B cell (primary cell): ENCODE measurements at regions not wholly inside any gene's neighbourhood (a gene's known extent, or its start where the extent isn't known, plus 50 kb on each side); places are given as distances from the start of the nearest gene placed in this dataset.

ENCODE experiments used
- ATAC-seq: fragments of 200-7000 bp; cut with Tn5 transposase; one replicate; pipeline ENCODE4 v1.10.0; 2021; ENCODE audit warnings: low read depth, mild to moderate bottlenecking, moderate number of reproducible peaks, moderate library complexity
- CTCF ChIA-PET: fragments of 350-600 bp; sonication (Branson Sonifier 250); formaldehyde crosslinking; loops from one replicate; lab custom pipeline; 2021; ENCODE audit warnings: antibody characterized with exemption, inconsistent platforms; lab: Charles Lee
- POLR2A ChIA-PET: fragments of 350-600 bp; sonication (Branson Sonifier 250); formaldehyde crosslinking; loops from one replicate; lab custom pipeline; 2021; ENCODE audit warnings: antibody characterized with exemption; lab: Charles Lee
- DNase-seq: peaks from one replicate; pipeline ENCODE4 v3.0.0; 2013
- H2AFZ ChIP-seq: 2 replicates; pipeline ENCODE4 v1.6.1; 2012; ENCODE audit warnings: mild to moderate bottlenecking, low read depth, low read length; ENCODE audit not compliant: insufficient read depth, poor library complexity, severe bottlenecking
- H3K27ac ChIP-seq, 2 donors: 1 replicate in 1 of 2; 2 replicates in 1 of 2; pipeline ENCODE4 v1.5.1; 2012 to 2013; ENCODE audit warnings: low read length in 2 of 2, mild to moderate bottlenecking in 2 of 2, moderate library complexity in 1 of 2
- H3K27me3 ChIP-seq, 4 experiments: fragments of 200-600 bp in 1 of 4; sonication (generic) in 1 of 4; replicated peaks in 1 of 4; 1 replicate in 2 of 4; 2 replicates in 2 of 4; pipeline versions ENCODE4 v1.6.1 to v1.7.0; 2013 to 2016; ENCODE audit warnings: low read length in 3 of 4, mild to moderate bottlenecking in 2 of 4, mixed read lengths in 1 of 4, moderate library complexity in 1 of 4; ENCODE audit not compliant: insufficient read depth in 4 of 4, control insufficient read depth in 3 of 4; ENCODE audit errors: control extremely low read depth in 1 of 4
- H3K36me3 ChIP-seq, 2 experiments: replicated peaks in 1 of 2; 1 replicate in 1 of 2; 2 replicates in 1 of 2; pipeline versions ENCODE4 v1.6.1 to v1.7.1; 2013; ENCODE audit warnings: low read length in 1 of 2; ENCODE audit not compliant: insufficient read depth in 2 of 2, control insufficient read depth in 1 of 2; ENCODE audit errors: control extremely low read depth in 1 of 2, extremely low read depth in 1 of 2
- H3K4me1 ChIP-seq, 2 donors: fragments of 200-600 bp in 1 of 2; sonication (generic) in 1 of 2; 1 replicate in 1 of 2; 2 replicates in 1 of 2; pipeline versions ENCODE4 v1.5.1 to v1.6.1; 2013 to 2017; ENCODE audit warnings: low read length in 2 of 2; ENCODE audit not compliant: control insufficient read depth in 2 of 2, insufficient read depth in 2 of 2
- H3K4me2 ChIP-seq: replicated peaks from 2 replicates; pipeline ENCODE3; 2012; ENCODE audit warnings: mild to moderate bottlenecking, low read depth, low read length; ENCODE audit not compliant: poor library complexity, severe bottlenecking
- H3K4me3 ChIP-seq, 5 experiments: fragments of 200-600 bp in 1 of 5; sonication (generic) in 1 of 5; 1 replicate in 3 of 5; 2 replicates in 2 of 5; pipeline versions ENCODE4 v1.5.1 to v1.7.0; 2011 to 2016; ENCODE audit warnings: low read length in 4 of 5, mild to moderate bottlenecking in 4 of 5, low read depth in 2 of 5, control low read depth in 1 of 5, moderate library complexity in 1 of 5; ENCODE audit not compliant: insufficient read depth in 1 of 5; ENCODE audit errors: control extremely low read depth in 1 of 5, extremely low read depth in 1 of 5
- H3K79me2 ChIP-seq: fragments of 200-600 bp; sonication (generic); one replicate; pipeline ENCODE4 v1.6.0; 2016; ENCODE audit warnings: low read length; ENCODE audit not compliant: control insufficient read depth, insufficient read depth
- H3K9ac ChIP-seq: fragments of 200-600 bp; sonication (generic); 2 replicates; pipeline ENCODE4 v1.6.1; 2017; ENCODE audit warnings: mild to moderate bottlenecking, low read length, moderate library complexity
- H3K9me3 ChIP-seq, 3 donors: one replicate each; pipeline versions ENCODE4 v1.6.1 to v1.7.1; 2013; ENCODE audit warnings: low read length in 2 of 3; ENCODE audit not compliant: control insufficient read depth in 2 of 3, insufficient read depth in 1 of 3; ENCODE audit errors: control extremely low read depth in 1 of 3
- H4K20me1 ChIP-seq: 2 replicates; pipeline ENCODE4 v1.6.0; 2012; ENCODE audit warnings: mild to moderate bottlenecking, low read length; ENCODE audit not compliant: insufficient read depth, control insufficient read depth, poor library complexity, severe bottlenecking
- H3K27ac Mint-ChIP-seq: one replicate; pipeline ENCODE4 v1.8.0; 2021; ENCODE audit warnings: mixed read lengths
- H3K27me3 Mint-ChIP-seq: one replicate; pipeline ENCODE4 v1.8.0; 2021; ENCODE audit warnings: mixed read lengths
- H3K4me1 Mint-ChIP-seq: one replicate; pipeline ENCODE4 v1.8.0; 2021; ENCODE audit warnings: mixed read lengths
- H3K4me3 Mint-ChIP-seq: one replicate; pipeline ENCODE4 v1.8.0; 2021; ENCODE audit warnings: mixed read lengths
- H3K9me3 Mint-ChIP-seq: one replicate; pipeline ENCODE4 v1.8.0; 2022; ENCODE audit warnings: mixed read lengths; ENCODE audit not compliant: insufficient read depth
- EZH2 ChIP-seq: IDR thresholded peaks from 2 replicates; pipeline ENCODE4 v1.6.1; 2012; ENCODE audit warnings: borderline replicate concordance, low read depth, mild to moderate bottlenecking, moderate library complexity, low read length; ENCODE audit not compliant: insufficient read depth, poor library complexity, severe bottlenecking
- WGBS: methylation state at CpG from one replicate; pipeline ENCODE4 v1.1.5; 2013; ENCODE audit warnings: missing lambda C conversion rate; ENCODE audit not compliant: insufficient coverage; 5-methylcytosine and 5-hydroxymethylcytosine counted together
- intact Hi-C: fragments of 100-400 bp; cut with micrococcal nuclease; formaldehyde crosslinking; loops from one replicate; pipeline ENCODE4 v1.10.0; 2022
- TF ChIP-seq, protein P1 (sequence below): fragments of 200-600 bp; IDR thresholded peaks from one replicate; pipeline ENCODE4 v1.8.0; 2022; ENCODE audit warnings: antibody characterized with exemption, mild to moderate bottlenecking

DNA sequence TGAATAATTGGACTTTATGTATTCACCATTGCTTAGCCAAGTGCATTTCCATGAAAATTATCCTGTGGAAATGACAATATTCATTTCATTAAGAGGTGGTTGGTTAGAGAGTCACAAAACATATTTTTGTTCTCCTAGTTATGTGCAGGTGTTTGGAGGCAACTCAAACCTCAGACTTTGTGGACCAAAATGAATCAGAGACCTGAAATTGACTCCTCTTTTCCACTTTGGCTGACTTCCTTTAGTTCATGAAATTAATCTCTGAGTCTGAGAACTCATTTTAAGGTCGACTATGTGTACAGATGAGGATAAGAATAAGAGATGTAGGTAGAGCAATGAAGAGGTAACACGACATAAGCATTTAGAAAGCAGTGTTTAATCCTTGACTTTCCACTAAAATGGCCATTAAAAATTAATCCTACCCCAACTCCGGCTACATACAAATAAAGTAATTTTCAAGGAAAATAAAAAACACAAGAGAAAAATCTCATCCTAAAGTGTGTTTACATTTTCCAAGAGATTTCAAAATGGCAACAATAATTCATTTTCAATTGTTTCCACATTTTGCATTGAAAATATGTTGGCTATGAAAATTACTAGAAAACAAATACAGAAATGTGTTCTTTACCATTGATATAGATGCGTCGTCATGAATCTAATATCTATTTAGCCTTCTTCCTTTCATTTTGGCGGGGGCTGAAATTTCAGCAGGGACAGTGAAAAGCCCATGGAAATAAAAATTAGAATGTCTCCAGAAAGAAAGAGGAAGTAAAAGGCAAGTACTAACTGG is 185.4 kb upstream of the CSNK1A1L start:
- Histone ChIP-seq H3K9ac (no peak overlapping the region), H3K36me3 (no peaks in the 10 kb centered on the region), H3K27ac (no peak overlapping the region), H2AFZ (no peak overlapping the region), H3K4me3 (no peak overlapping the region), H3K9me3 (peaks cover 0 to 3% (median 0%) of the 10 kb centered on the region in 3 donors), H3K4me1 (no peaks in the 10 kb centered on the region), H3K4me2 (no peak overlapping the region), H3K27me3 (no peaks in the 10 kb centered on the region), H4K20me1 (no peaks in the 10 kb centered on the region), H3K79me2 (no peaks in the 10 kb centered on the region)
- H3K27me3 Mint-ChIP-seq: no peaks in the 10 kb centered on the region
- intact Hi-C loops: no loop called here
- DNase-seq (no peak), ATAC-seq (no peak)
- H3K4me1 Mint-ChIP-seq: no peaks in the 10 kb centered on the region
- no peaks in the 10 kb centered on the region for H3K9me3 Mint-ChIP-seq
- H3K4me3 Mint-ChIP-seq: no peak overlapping the region
- H3K27ac Mint-ChIP-seq: no peak overlapping the region
- ChIA-PET POLR2A (no interaction called here), CTCF (no interaction called here)
- TF ChIP-seq, protein P1, sequence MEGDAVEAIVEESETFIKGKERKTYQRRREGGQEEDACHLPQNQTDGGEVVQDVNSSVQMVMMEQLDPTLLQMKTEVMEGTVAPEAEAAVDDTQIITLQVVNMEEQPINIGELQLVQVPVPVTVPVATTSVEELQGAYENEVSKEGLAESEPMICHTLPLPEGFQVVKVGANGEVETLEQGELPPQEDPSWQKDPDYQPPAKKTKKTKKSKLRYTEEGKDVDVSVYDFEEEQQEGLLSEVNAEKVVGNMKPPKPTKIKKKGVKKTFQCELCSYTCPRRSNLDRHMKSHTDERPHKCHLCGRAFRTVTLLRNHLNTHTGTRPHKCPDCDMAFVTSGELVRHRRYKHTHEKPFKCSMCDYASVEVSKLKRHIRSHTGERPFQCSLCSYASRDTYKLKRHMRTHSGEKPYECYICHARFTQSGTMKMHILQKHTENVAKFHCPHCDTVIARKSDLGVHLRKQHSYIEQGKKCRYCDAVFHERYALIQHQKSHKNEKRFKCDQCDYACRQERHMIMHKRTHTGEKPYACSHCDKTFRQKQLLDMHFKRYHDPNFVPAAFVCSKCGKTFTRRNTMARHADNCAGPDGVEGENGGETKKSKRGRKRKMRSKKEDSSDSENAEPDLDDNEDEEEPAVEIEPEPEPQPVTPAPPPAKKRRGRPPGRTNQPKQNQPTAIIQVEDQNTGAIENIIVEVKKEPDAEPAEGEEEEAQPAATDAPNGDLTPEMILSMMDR: no peak
- TF ChIP-seq EZH2: no peak
- no CpG with 5 or more reads among the region's 6 CpGs for WGBS

GRCh38 chr13:37289212-37289935 is 183.9 kb upstream of the CSNK1A1L start:
- no peaks in the 10 kb centered on the region for H3K4me1 Mint-ChIP-seq
- intact Hi-C loops: no loop called here
- H3K27ac Mint-ChIP-seq: no peak overlapping the region
- no peak overlapping the region for H3K27ac ChIP-seq
- H3K4me2 ChIP-seq: no peak overlapping the region
- no peaks in the 10 kb centered on the region for H3K9me3 Mint-ChIP-seq
- no peaks in the 10 kb centered on the region for H3K27me3 Mint-ChIP-seq
- TF ChIP-seq EZH2: no peak
- TF ChIP-seq, protein P1: no peak
- H3K9ac ChIP-seq: no peak overlapping the region
- 94% methylated on average over 3 of the region's 6 CpGs for WGBS
- H3K79me2 ChIP-seq: no peaks in the 10 kb centered on the region
- H3K36me3 ChIP-seq: no peaks in the 10 kb centered on the region
- no peak overlapping the region for H3K4me3 ChIP-seq
- no peak overlapping the region for H2AFZ ChIP-seq
- H3K27me3 ChIP-seq: no peaks in the 10 kb centered on the region
- POLR2A ChIA-PET: no interaction called here
- H3K9me3 ChIP-seq: no peaks in the 10 kb centered on the region
- no peak overlapping the region for H3K4me3 Mint-ChIP-seq
- no peak for DNase-seq
- no peaks in the 10 kb centered on the region for H4K20me1 ChIP-seq
- ATAC-seq: no peak
- H3K4me1 ChIP-seq: no peaks in the 10 kb centered on the region
- CTCF ChIA-PET: no interaction called here
